ENCODE measurements at regions not wholly inside any gene's neighbourhood (a gene's known extent, or its start where the extent isn't known, plus 50 kb on each side); places are given as distances from the start of the nearest gene placed in this dataset.

DNA sequence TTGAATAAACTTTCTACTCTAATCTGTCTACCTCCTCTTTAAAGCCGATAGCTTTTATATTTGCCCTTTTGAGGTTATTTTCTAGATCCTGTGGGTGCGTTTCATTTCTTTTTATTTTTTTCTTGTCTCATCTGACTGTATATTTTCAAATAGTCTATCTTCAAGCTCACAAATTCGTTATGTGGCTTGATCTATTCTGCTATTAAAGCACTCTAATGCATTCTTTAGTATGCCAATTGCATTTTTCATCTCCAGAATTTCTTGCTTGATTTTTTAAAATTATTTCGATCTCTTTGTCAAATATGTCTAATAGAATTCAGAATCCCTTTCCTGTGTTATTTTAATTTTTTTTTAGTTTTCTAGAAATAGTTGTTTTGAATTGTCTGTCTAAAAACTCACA lies 172.4 kb downstream of the CYLC2 start:
- Histone ChIP-seq H3K4me1 (ENCODE audit: control insufficient read depth, insufficient read depth, low read length) (no peaks in the 10 kb centered on the region), H3K27ac (ENCODE audit: low read depth, low read length) (no peak overlapping the region), H3K9me3 (ENCODE audit: control insufficient read depth, low read length) (peaks cover 46% of the 10 kb centered on the region), H3K4me3 (ENCODE audit: low read length) (no peak overlapping the region), H3K27me3 (ENCODE audit: control insufficient read depth, insufficient read depth, low read length, poor library complexity, severe bottlenecking) (no peaks in the 10 kb centered on the region), H3K36me3 (ENCODE audit: control insufficient read depth, insufficient read depth, low read length) (no peaks in the 10 kb centered on the region), H3K9ac (ENCODE audit: extremely low read depth, low read length, poor library complexity, severe bottlenecking) (no peak overlapping the region)
- no peak overlapping the region for H3K27ac Mint-ChIP-seq
- H3K27me3 Mint-ChIP-seq (ENCODE audit: insufficient read depth): no peaks in the 10 kb centered on the region
- WGBS, 2 experiments (ENCODE audit: insufficient coverage in 1 of 2, insufficient read length in 1 of 2): 60 to 72% methylated on average over 2 to 4 of the region's 4 CpGs
- no peaks in the 10 kb centered on the region for H3K4me1 Mint-ChIP-seq
- peaks cover 15% of the 10 kb centered on the region for H3K9me3 Mint-ChIP-seq
- H3K36me3 Mint-ChIP-seq (ENCODE audit: low read depth): no peaks in the 10 kb centered on the region
- no peak for DNase-seq
- TF ChIP-seq, protein P1, sequence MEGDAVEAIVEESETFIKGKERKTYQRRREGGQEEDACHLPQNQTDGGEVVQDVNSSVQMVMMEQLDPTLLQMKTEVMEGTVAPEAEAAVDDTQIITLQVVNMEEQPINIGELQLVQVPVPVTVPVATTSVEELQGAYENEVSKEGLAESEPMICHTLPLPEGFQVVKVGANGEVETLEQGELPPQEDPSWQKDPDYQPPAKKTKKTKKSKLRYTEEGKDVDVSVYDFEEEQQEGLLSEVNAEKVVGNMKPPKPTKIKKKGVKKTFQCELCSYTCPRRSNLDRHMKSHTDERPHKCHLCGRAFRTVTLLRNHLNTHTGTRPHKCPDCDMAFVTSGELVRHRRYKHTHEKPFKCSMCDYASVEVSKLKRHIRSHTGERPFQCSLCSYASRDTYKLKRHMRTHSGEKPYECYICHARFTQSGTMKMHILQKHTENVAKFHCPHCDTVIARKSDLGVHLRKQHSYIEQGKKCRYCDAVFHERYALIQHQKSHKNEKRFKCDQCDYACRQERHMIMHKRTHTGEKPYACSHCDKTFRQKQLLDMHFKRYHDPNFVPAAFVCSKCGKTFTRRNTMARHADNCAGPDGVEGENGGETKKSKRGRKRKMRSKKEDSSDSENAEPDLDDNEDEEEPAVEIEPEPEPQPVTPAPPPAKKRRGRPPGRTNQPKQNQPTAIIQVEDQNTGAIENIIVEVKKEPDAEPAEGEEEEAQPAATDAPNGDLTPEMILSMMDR (conservative IDR thresholded peaks at IDR 0.05): no peak
- no peak overlapping the region for H3K4me3 Mint-ChIP-seq

DNA sequence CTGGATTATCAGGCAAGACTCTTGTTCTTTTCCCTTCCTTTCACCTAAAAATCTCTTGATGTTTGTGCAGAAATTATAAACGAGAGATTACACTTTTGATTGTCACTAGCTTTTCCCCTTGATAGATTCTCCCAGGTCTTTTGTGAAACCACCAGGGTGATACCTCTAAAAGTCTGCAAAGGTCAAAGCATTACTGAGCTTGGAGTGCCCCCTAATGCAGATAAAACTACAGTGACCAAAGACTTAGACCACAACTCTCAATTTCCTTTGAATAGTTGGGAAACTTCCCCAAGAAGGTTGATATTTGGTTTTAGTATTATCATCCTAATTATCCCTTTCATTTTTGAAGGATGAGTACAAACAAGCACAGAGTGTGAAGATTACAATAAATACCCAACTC lies 173.1 kb downstream of the CYLC2 start:
- Mint-ChIP-seq H3K9me3 (peaks cover 15% of the 10 kb centered on the region), H3K4me1 (no peaks in the 10 kb centered on the region), H3K27ac (no peak overlapping the region), H3K27me3 (ENCODE audit: insufficient read depth) (no peaks in the 10 kb centered on the region), H3K36me3 (ENCODE audit: low read depth) (no peaks in the 10 kb centered on the region), H3K4me3 (no peak overlapping the region)
- Histone ChIP-seq H3K4me3 (ENCODE audit: low read length) (no peak overlapping the region), H3K36me3 (ENCODE audit: control insufficient read depth, insufficient read depth, low read length) (no peaks in the 10 kb centered on the region), H3K27me3 (ENCODE audit: control insufficient read depth, insufficient read depth, low read length, poor library complexity, severe bottlenecking) (no peaks in the 10 kb centered on the region), H3K9ac (ENCODE audit: extremely low read depth, low read length, poor library complexity, severe bottlenecking) (no peak overlapping the region), H3K4me1 (ENCODE audit: control insufficient read depth, insufficient read depth, low read length) (no peaks in the 10 kb centered on the region), H3K27ac (ENCODE audit: low read depth, low read length) (no peak overlapping the region), H3K9me3 (ENCODE audit: control insufficient read depth, low read length) (peaks cover 43% of the 10 kb centered on the region)
- no peak for DNase-seq
- 83 to 100% methylated on average over 1 of the region's 1 CpG for WGBS, 2 experiments (ENCODE audit: insufficient coverage in 1 of 2, insufficient read length in 1 of 2)
- TF ChIP-seq, protein P1 (conservative IDR thresholded peaks at IDR 0.05): peak; percentile 75

DNA sequence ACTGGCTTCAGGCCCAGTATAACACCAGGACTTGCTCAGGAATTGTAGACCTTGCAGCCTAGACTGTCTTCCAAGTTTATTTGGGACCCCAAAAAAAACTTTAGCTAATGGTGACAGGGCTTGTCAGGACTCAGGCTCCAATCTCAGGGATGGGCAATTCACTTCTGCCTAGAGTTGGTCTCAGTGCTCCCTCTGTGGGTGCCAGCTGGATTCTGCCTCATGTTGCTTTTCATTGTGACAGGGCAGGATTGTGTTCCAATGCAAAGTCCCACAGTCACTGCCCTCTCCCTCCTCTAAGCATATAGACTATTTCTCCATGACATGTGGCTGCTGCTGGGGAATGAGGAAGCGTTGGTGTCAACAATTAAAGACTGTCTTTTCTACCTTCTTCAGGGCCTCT lies 174.7 kb downstream of the CYLC2 start:
- no peak overlapping the region for H3K27ac ChIP-seq (ENCODE audit: low read depth, low read length)
- H3K4me3 ChIP-seq (ENCODE audit: low read length): no peak overlapping the region
- no peak overlapping the region for H3K27ac Mint-ChIP-seq
- no peaks in the 10 kb centered on the region for H3K27me3 Mint-ChIP-seq (ENCODE audit: insufficient read depth)
- 72 to 100% methylated on average over 1 of the region's 1 CpG for WGBS, 2 experiments (ENCODE audit: insufficient coverage in 1 of 2, insufficient read length in 1 of 2)
- no peak overlapping the region for H3K9ac ChIP-seq (ENCODE audit: extremely low read depth, low read length, poor library complexity, severe bottlenecking)
- no peaks in the 10 kb centered on the region for H3K36me3 ChIP-seq (ENCODE audit: control insufficient read depth, insufficient read depth, low read length)
- TF ChIP-seq, protein P1 (conservative IDR thresholded peaks at IDR 0.05): peak; percentile 56
- H3K4me1 ChIP-seq (ENCODE audit: control insufficient read depth, insufficient read depth, low read length): no peaks in the 10 kb centered on the region
- H3K36me3 Mint-ChIP-seq (ENCODE audit: low read depth): no peaks in the 10 kb centered on the region
- H3K4me3 Mint-ChIP-seq: no peak overlapping the region
- peaks cover 15% of the 10 kb centered on the region for H3K9me3 Mint-ChIP-seq
- no peaks in the 10 kb centered on the region for H3K27me3 ChIP-seq (ENCODE audit: control insufficient read depth, insufficient read depth, low read length, poor library complexity, severe bottlenecking)
- DNase-seq: peak; percentile 55
- H3K9me3 ChIP-seq (ENCODE audit: control insufficient read depth, low read length): peaks cover 46% of the 10 kb centered on the region
- no peaks in the 10 kb centered on the region for H3K4me1 Mint-ChIP-seq

Data from endodermal cell (in vitro differentiated cells).